ENCODE measurements at regions not wholly inside any gene's neighbourhood (a gene's known extent, or its start where the extent isn't known, plus 50 kb on each side); places are given as distances from the start of the nearest gene placed in this dataset.
"Not testable (repeated sequence)": the region's sequence is repeated elsewhere in the genome, so short reads cannot be mapped to it uniquely, and the experiment has no call there.

- DNase-seq: no peak
Measured at GRCh38 chr4:134610172-134610571, 408.6 kb upstream of the PABPC4L start.

- no peak for DNase-seq
Measured at GRCh38 chr4:134601706-134602105, 400.1 kb upstream of the PABPC4L start.

GRCh38 chr4:134591326-134591725, 389.7 kb upstream of the PABPC4L start:
- no peak for DNase-seq

- no peak for DNase-seq
Measured at GRCh38 chr4:134585972-134586371, 384.4 kb upstream of the PABPC4L start.

- DNase-seq: no peak
Measured at GRCh38 chr4:134567461-134567860, 365.9 kb upstream of the PABPC4L start.

GRCh38 chr4:134560728-134561127, 359.1 kb upstream of the PABPC4L start:
- DNase-seq: no peak

GRCh38 chr4:134552063-134552462, 350.5 kb upstream of the PABPC4L start:
- DNase-seq: no peak

GRCh38 chr4:134551348-134551747, 349.8 kb upstream of the PABPC4L start:
- DNase-seq: no peak

GRCh38 chr4:134548052-134548628, 346.6 kb upstream of the PABPC4L start:
- DNase-seq: no peak

- no peak for DNase-seq
Measured at GRCh38 chr4:134546279-134546678, 344.7 kb upstream of the PABPC4L start.

GRCh38 chr4:134544303-134544770, 342.7 kb upstream of the PABPC4L start:
- no peak for DNase-seq

- DNase-seq: no peak
Measured at GRCh38 chr4:134540588-134540987, 339.0 kb upstream of the PABPC4L start.

- DNase-seq: no peak
Measured at GRCh38 chr4:134539729-134540231, 338.2 kb upstream of the PABPC4L start.

GRCh38 chr4:134537701-134538100, 336.1 kb upstream of the PABPC4L start:
- no peak for DNase-seq

- no peak for DNase-seq
Measured at GRCh38 chr4:134533068-134533467, 331.5 kb upstream of the PABPC4L start.

GRCh38 chr4:134531013-134531412, 329.4 kb upstream of the PABPC4L start:
- DNase-seq: no peak

- DNase-seq: no peak
Measured at GRCh38 chr4:134529629-134530028, 328.0 kb upstream of the PABPC4L start.

- DNase-seq: no peak
Measured at GRCh38 chr4:134518574-134519217, 317.1 kb upstream of the PABPC4L start.

GRCh38 chr4:134510544-134510943, 309.0 kb upstream of the PABPC4L start:
- no peak for DNase-seq

GRCh38 chr4:134505511-134505910, 303.9 kb upstream of the PABPC4L start:
- DNase-seq: no peak

- no peak for DNase-seq
Measured at GRCh38 chr4:134501973-134502643, 300.5 kb upstream of the PABPC4L start.

- not testable (repeated sequence) for DNase-seq
Measured at GRCh38 chr4:134501488-134501887, 299.9 kb upstream of the PABPC4L start.

GRCh38 chr4:134499074-134499473, 297.5 kb upstream of the PABPC4L start:
- DNase-seq: no peak

- DNase-seq: no peak
Measured at GRCh38 chr4:134490863-134491262, 289.3 kb upstream of the PABPC4L start.

Measured in occipital lobe (tissue), 1 donor.